SK-N-MC (cell line): ENCODE measurements at regions not wholly inside any gene's neighbourhood (a gene's known extent, or its start where the extent isn't known, plus 50 kb on each side); places are given as distances from the start of the nearest gene placed in this dataset.

Experiments used
- DNase-seq: peaks from one replicate; pipeline ENCODE4 v3.0.0-alpha.2; 2011; ENCODE audit warnings: low read depth, low spot score
- H3K27ac ChIP-seq: fragments of 200-600 bp; sonication (generic); 2 replicates; pipeline ENCODE4 v1.5.1; 2016; ENCODE audit warnings: mixed run types
- H3K36me3 ChIP-seq: fragments of 200-600 bp; sonication (generic); 2 replicates; pipeline ENCODE4 v1.6.1; 2017; ENCODE audit warnings: antibody characterized with exemption, low read length, mixed read lengths; ENCODE audit not compliant: insufficient read depth
- H3K4me3 ChIP-seq: fragments of 200-600 bp; sonication (generic); 2 replicates; pipeline ENCODE4 v1.5.1; 2016
- H3K9ac ChIP-seq: fragments of 200-600 bp; sonication (generic); 2 replicates; pipeline ENCODE4 v1.8.0; 2017; ENCODE audit warnings: mixed run types, mixed read lengths; ENCODE audit not compliant: insufficient read length
- H3K9me3 ChIP-seq: fragments of 200-600 bp; sonication (generic); 2 replicates; pipeline ENCODE4 v1.6.1; 2017; ENCODE audit warnings: low read depth, mild to moderate bottlenecking, antibody characterized with exemption, low read length, moderate library complexity, mixed read lengths
- EZH2 ChIP-seq: fragments of 200-600 bp; sonication (generic); IDR thresholded peaks from one replicate; pipeline ENCODE4 v1.6.1; 2017; ENCODE audit warnings: antibody characterized with exemption
- FOXP2 ChIP-seq: optimal IDR thresholded peaks from 2 replicates; pipeline ENCODE3; 2011; ENCODE audit warnings: mild to moderate bottlenecking, moderate library complexity; ENCODE audit not compliant: insufficient read depth; ENCODE audit errors: extremely low read length, control extremely low read depth
- POLR2AphosphoS5 ChIP-seq: IDR thresholded peaks from 2 replicates; pipeline ENCODE4 v1.6.1; 2012; ENCODE audit warnings: mild to moderate bottlenecking, low read depth, low read length, borderline replicate concordance

DNA sequence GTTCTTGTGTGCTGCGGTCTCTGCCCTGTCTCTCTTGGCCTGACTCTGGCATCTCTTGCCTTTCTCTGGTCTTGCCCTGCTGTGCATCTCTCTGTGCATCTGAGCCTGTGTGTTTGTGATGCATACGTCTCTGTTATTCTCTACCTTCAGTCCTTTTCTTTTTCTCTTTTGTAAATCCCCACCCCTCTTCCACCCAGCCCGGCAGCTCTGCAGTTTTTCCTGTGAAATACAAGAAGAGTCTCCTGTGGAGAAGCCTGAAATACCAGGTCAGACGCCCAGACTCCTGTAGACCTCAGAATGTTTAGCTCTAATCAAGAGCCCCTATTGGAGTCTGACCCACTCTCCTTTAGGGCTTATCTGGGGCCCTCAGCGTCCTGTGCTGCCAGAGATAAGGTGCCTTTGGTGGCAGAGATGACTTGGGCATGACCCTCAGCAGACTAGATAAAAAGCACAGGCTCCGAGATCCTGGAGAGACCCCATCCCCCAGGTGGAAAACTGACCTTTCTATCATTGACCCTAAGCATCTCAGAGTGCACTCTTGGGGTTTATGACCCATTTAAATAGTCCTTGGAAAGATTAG is 167.5 kb upstream of the SRRM4 start:
- DNase-seq = no peak
- Histone ChIP-seq H3K9ac (no peak overlapping the region), H3K9me3 (no peaks in the 10 kb centered on the region), H3K4me3 (no peak overlapping the region), H3K36me3 (no peaks in the 10 kb centered on the region), H3K27ac (no peak overlapping the region)
- TF ChIP-seq EZH2 (no peak), FOXP2 (no peak), POLR2AphosphoS5 (no peak)

- no peaks in the 10 kb centered on the region for H3K36me3 ChIP-seq
- no peak for DNase-seq
- H3K4me3 ChIP-seq = no peak overlapping the region
- no peak for TF ChIP-seq POLR2AphosphoS5
- no peak for TF ChIP-seq EZH2
- TF ChIP-seq FOXP2 = no peak
- H3K9ac ChIP-seq = no peak overlapping the region
- H3K9me3 ChIP-seq = no peaks in the 10 kb centered on the region
- no peak overlapping the region for H3K27ac ChIP-seq
These were observed 165.0 kb upstream of the SRRM4 start for GRCh38 chr12:118816296-118816695.

- Histone ChIP-seq H3K9me3 (no peaks in the 10 kb centered on the region), H3K9ac (no peak overlapping the region), H3K4me3 (no peak overlapping the region), H3K27ac (no peak overlapping the region), H3K36me3 (no peaks in the 10 kb centered on the region)
- TF ChIP-seq POLR2AphosphoS5 (no peak), FOXP2 (no peak)
- no peak for DNase-seq
These were observed 159.9 kb upstream of the SRRM4 start for GRCh38 chr12:118821386-118821925.

DNA sequence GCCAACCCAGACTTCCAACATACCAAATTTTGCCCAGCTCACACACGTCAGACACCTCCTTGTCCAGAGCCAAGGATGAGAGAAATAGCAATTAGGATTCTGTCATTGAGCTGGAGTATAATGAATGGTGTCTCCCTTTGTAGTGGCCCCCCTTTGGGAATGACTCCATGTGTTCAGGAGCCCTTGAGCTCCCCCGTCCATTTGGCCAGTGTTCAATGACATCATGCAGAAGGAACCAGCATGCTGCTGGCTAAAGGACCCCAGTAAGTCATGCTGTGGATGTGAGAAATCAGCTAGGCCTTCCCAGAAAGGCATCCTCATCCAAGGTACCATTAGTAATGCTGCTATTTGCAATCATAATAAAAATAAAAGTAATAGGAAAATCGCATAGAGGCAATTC is 158.8 kb upstream of the SRRM4 start:
- no peak overlapping the region for H3K27ac ChIP-seq
- no peak for TF ChIP-seq EZH2
- no peak for TF ChIP-seq POLR2AphosphoS5
- TF ChIP-seq FOXP2 = no peak
- no peaks in the 10 kb centered on the region for H3K9me3 ChIP-seq
- H3K9ac ChIP-seq = no peak overlapping the region
- no peak overlapping the region for H3K4me3 ChIP-seq
- no peaks in the 10 kb centered on the region for H3K36me3 ChIP-seq
- no peak for DNase-seq

DNA sequence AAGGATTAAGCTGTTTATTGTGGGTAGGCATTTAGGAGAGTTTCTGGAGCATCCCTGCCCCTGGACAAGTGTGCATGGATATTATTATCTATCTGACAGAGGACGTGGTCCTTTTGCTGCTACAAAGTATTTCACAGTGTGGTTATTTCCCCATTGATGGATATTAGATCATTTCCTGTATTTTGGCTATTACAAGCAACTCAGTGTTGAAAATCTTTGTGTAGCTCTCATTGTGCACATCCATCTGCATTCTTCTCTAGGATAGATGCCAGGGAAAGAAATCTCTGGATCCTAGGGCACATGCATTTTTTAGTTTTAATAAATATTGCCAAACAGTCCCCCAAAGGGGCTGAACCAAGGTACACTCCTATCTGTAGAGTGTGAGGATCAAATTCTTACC is 154.3 kb upstream of the SRRM4 start:
- H3K27ac ChIP-seq = no peak overlapping the region
- no peak for TF ChIP-seq FOXP2
- no peak for TF ChIP-seq EZH2
- no peak for TF ChIP-seq POLR2AphosphoS5

GRCh38 chr12:118827606-118828005 is 153.7 kb upstream of the SRRM4 start:
- no peaks in the 10 kb centered on the region for H3K9me3 ChIP-seq
- H3K4me3 ChIP-seq = no peak overlapping the region
- H3K9ac ChIP-seq = no peak overlapping the region
- no peak overlapping the region for H3K27ac ChIP-seq
- no peak for DNase-seq
- H3K36me3 ChIP-seq = no peaks in the 10 kb centered on the region
- no peak for TF ChIP-seq POLR2AphosphoS5
- TF ChIP-seq EZH2 = no peak
- no peak for TF ChIP-seq FOXP2

More for the DNA sequence above, 154.3 kb upstream of the SRRM4 start:
- no peaks in the 10 kb centered on the region for H3K9me3 ChIP-seq
- H3K36me3 ChIP-seq = no peaks in the 10 kb centered on the region
- H3K9ac ChIP-seq = no peak overlapping the region
- no peak for DNase-seq
- no peak overlapping the region for H3K4me3 ChIP-seq

- DNase-seq = no peak
- H3K9ac ChIP-seq = no peak overlapping the region
- H3K9me3 ChIP-seq = no peaks in the 10 kb centered on the region
- no peak overlapping the region for H3K4me3 ChIP-seq
- H3K27ac ChIP-seq = no peak overlapping the region
- TF ChIP-seq FOXP2 = no peak
- TF ChIP-seq POLR2AphosphoS5 = no peak
- no peak for TF ChIP-seq EZH2
- no peaks in the 10 kb centered on the region for H3K36me3 ChIP-seq
These were observed 151.0 kb upstream of the SRRM4 start for GRCh38 chr12:118830296-118830695.

DNA sequence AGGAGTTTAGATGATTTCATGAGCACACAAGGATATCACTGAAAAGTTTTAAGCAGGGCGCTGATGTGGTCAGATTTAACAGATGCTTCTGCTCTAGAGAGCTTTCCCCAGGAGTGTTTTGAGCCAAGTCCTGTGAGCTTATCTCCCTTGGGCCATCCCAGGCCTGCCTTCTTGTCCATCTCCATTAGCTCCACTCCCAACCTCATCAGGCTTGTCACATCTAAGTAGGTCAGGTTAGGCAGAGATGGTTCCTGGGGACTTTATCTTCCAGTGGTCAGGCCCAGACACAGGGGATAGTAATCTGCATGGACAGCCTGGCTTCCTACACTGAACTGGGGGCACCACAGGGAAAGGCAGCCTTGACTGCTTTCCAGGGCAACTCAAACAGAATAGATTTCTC is 145.4 kb upstream of the SRRM4 start:
- no peaks in the 10 kb centered on the region for H3K36me3 ChIP-seq
- TF ChIP-seq POLR2AphosphoS5 = no peak
- no peak for TF ChIP-seq EZH2
- no peak for TF ChIP-seq FOXP2
- no peak for DNase-seq
- H3K9ac ChIP-seq = no peak overlapping the region
- no peak overlapping the region for H3K4me3 ChIP-seq
- H3K27ac ChIP-seq = no peak overlapping the region
- no peaks in the 10 kb centered on the region for H3K9me3 ChIP-seq

- Histone ChIP-seq H3K9me3 (no peaks in the 10 kb centered on the region), H3K27ac (no peak overlapping the region), H3K9ac (no peak overlapping the region), H3K4me3 (no peak overlapping the region), H3K36me3 (no peaks in the 10 kb centered on the region)
- DNase-seq = no peak
- no peak for TF ChIP-seq FOXP2
- no peak for TF ChIP-seq EZH2
- TF ChIP-seq POLR2AphosphoS5 = no peak
These were observed 140.9 kb upstream of the SRRM4 start for GRCh38 chr12:118840399-118840798.
